22Rv1 (cell line): ENCODE measurements at regions not wholly inside any gene's neighbourhood (a gene's known extent, or its start where the extent isn't known, plus 50 kb on each side); places are given as distances from the start of the nearest gene placed in this dataset.

Experiments used
- CTCF ChIP-seq: fragments of 450-650 bp; IDR thresholded peaks from 2 replicates; pipeline ENCODE4 v1.5.1; 2017; ENCODE audit warnings: mild to moderate bottlenecking
- ZFX ChIP-seq: fragments of 450-650 bp; IDR thresholded peaks from 2 replicates; pipeline ENCODE4 v1.6.1; 2017; ENCODE audit warnings: antibody characterized with exemption, borderline replicate concordance

GRCh38 chr7:108974641-108975040 is 405.0 kb downstream of the DNAJB9 start:
- no peak for TF ChIP-seq ZFX
- TF ChIP-seq CTCF, result no peak
